ENCODE measurements at regions not wholly inside any gene's neighbourhood (a gene's known extent, or its start where the extent isn't known, plus 50 kb on each side); places are given as distances from the start of the nearest gene placed in this dataset.

DNA sequence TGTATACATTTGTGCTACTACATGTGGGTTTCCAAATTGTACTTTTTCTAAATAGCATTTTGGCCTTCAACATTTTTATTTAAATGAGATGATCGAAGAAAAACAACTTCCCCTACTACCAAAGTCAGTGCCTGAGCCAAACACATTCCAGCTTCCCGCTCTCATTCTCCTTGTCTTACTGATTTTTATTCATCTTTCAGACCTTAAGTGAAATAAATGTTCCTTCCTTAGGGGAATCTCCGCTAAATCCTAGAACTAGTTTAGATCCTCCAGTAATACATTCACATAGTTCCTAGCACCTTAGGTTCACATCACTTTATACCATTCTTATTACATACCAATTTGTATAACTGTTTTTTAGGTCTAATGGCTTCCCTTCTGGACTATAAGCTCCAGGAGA lies 122.3 kb upstream of the COL3A1 start:
- TF ChIP-seq EZH2 (conservative IDR thresholded peaks at IDR 0.05; ENCODE audit: low read depth, low read length) (no peak), ZNF326 (CRISPR knock-in tag; IDR thresholded peaks at IDR 0.05; ENCODE audit: borderline replicate concordance) (no peak), SALL1 (CRISPR knock-in tag; IDR thresholded peaks at IDR 0.05) (no peak), ZNF670 (CRISPR knock-in tag; IDR thresholded peaks at IDR 0.05; ENCODE audit: borderline replicate concordance) (no peak), ZNF317 (CRISPR knock-in tag; IDR thresholded peaks at IDR 0.05) (no peak), CEBPB (IDR thresholded peaks at IDR 0.05; ENCODE audit: borderline replicate concordance, low read depth, low read length) (no peak), ZFX (CRISPR knock-in tag; IDR thresholded peaks at IDR 0.05; ENCODE audit: low read depth) (no peak), HNF4G (IDR thresholded peaks at IDR 0.05; ENCODE audit: borderline replicate concordance, low read depth, low read length) (no peak), HNF4G (CRISPR knock-in tag; IDR thresholded peaks at IDR 0.05; ENCODE audit: borderline replicate concordance, low read depth) (no peak), ELF1 (CRISPR knock-in tag; IDR thresholded peaks at IDR 0.05) (no peak), MLLT10 (CRISPR knock-in tag; IDR thresholded peaks at IDR 0.05) (no peak), ZSCAN29 (CRISPR knock-in tag; conservative IDR thresholded peaks at IDR 0.05) (no peak)
- TF ChIP-seq, protein P1, sequence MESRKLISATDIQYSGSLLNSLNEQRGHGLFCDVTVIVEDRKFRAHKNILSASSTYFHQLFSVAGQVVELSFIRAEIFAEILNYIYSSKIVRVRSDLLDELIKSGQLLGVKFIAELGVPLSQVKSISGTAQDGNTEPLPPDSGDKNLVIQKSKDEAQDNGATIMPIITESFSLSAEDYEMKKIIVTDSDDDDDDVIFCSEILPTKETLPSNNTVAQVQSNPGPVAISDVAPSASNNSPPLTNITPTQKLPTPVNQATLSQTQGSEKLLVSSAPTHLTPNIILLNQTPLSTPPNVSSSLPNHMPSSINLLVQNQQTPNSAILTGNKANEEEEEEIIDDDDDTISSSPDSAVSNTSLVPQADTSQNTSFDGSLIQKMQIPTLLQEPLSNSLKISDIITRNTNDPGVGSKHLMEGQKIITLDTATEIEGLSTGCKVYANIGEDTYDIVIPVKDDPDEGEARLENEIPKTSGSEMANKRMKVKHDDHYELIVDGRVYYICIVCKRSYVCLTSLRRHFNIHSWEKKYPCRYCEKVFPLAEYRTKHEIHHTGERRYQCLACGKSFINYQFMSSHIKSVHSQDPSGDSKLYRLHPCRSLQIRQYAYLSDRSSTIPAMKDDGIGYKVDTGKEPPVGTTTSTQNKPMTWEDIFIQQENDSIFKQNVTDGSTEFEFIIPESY (CRISPR knock-in tag; IDR thresholded peaks at IDR 0.05): no peak
- TF ChIP-seq, protein P2, sequence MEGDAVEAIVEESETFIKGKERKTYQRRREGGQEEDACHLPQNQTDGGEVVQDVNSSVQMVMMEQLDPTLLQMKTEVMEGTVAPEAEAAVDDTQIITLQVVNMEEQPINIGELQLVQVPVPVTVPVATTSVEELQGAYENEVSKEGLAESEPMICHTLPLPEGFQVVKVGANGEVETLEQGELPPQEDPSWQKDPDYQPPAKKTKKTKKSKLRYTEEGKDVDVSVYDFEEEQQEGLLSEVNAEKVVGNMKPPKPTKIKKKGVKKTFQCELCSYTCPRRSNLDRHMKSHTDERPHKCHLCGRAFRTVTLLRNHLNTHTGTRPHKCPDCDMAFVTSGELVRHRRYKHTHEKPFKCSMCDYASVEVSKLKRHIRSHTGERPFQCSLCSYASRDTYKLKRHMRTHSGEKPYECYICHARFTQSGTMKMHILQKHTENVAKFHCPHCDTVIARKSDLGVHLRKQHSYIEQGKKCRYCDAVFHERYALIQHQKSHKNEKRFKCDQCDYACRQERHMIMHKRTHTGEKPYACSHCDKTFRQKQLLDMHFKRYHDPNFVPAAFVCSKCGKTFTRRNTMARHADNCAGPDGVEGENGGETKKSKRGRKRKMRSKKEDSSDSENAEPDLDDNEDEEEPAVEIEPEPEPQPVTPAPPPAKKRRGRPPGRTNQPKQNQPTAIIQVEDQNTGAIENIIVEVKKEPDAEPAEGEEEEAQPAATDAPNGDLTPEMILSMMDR (CRISPR knock-in tag; IDR thresholded peaks at IDR 0.05): no peak
